ENCODE measurements at regions not wholly inside any gene's neighbourhood (a gene's known extent, or its start where the extent isn't known, plus 50 kb on each side); places are given as distances from the start of the nearest gene placed in this dataset.
"Not testable (repeated sequence)": the region's sequence is repeated elsewhere in the genome, so short reads cannot be mapped to it uniquely, and the experiment has no call there.

GRCh38 chr3:64440498-64440897 lies 215.2 kb upstream of the PRICKLE2 start:
- intact Hi-C loops (cut with DNase I), result no loop called here
- DNase-seq, result peak in 8 of 42 donors; percentile 18 to 74 (median 31)

- DNase-seq, result peak in 39 of 42 donors; percentile 10 to 86 (median 54)
- intact Hi-C loops (cut with DNase I), result no loop called here
These were observed 213.5 kb upstream of the PRICKLE2 start for GRCh38 chr3:64438812-64439211.

GRCh38 chr3:64438066-64438465 lies 212.8 kb upstream of the PRICKLE2 start:
- DNase-seq, result no peak
- intact Hi-C loops (cut with DNase I), result no loop called here

GRCh38 chr3:64437131-64437530 lies 211.9 kb upstream of the PRICKLE2 start:
- intact Hi-C loops (cut with DNase I), result no loop called here
- no peak for DNase-seq

- intact Hi-C loops (cut with DNase I); DNase-seq: not testable (repeated sequence)
These were observed 209.8 kb upstream of the PRICKLE2 start for GRCh38 chr3:64435023-64435422.

- no peak for DNase-seq
- intact Hi-C loops (cut with DNase I), result no loop called here
These were observed 207.6 kb upstream of the PRICKLE2 start for GRCh38 chr3:64432870-64433269.

GRCh38 chr3:64431526-64432091 lies 206.3 kb upstream of the PRICKLE2 start:
- no peak for DNase-seq
- intact Hi-C loops (cut with DNase I), result no loop called here

- intact Hi-C loops (cut with DNase I), result no loop called here
- DNase-seq, result no peak
These were observed 202.4 kb upstream of the PRICKLE2 start for GRCh38 chr3:64427671-64428070.

GRCh38 chr3:64426551-64426950 lies 201.3 kb upstream of the PRICKLE2 start:
- DNase-seq, result no peak
- intact Hi-C loops (cut with DNase I), result no loop called here

- no peak for DNase-seq
- intact Hi-C loops (cut with DNase I), result no loop called here
These were observed 197.7 kb upstream of the PRICKLE2 start for GRCh38 chr3:64422932-64423331.

- DNase-seq, result no peak
- intact Hi-C loops (cut with DNase I), result no loop called here
These were observed 196.9 kb upstream of the PRICKLE2 start for GRCh38 chr3:64422192-64422591.

GRCh38 chr3:64417816-64418215 lies 192.6 kb upstream of the PRICKLE2 start:
- no peak for DNase-seq
- intact Hi-C loops (cut with DNase I), result no loop called here

GRCh38 chr3:64414043-64414442 lies 188.8 kb upstream of the PRICKLE2 start:
- intact Hi-C loops (cut with DNase I), result no loop called here
- no peak for DNase-seq

- no peak for DNase-seq
- intact Hi-C loops (cut with DNase I), result no loop called here
These were observed 185.8 kb upstream of the PRICKLE2 start for GRCh38 chr3:64411101-64411500.

- no peak for DNase-seq
- intact Hi-C loops (cut with DNase I), result no loop called here
These were observed 185.0 kb upstream of the PRICKLE2 start for GRCh38 chr3:64410226-64410625.

GRCh38 chr3:64408770-64409169 lies 183.5 kb upstream of the PRICKLE2 start:
- DNase-seq, result no peak
- intact Hi-C loops (cut with DNase I), result no loop called here

- no peak for DNase-seq
- intact Hi-C loops (cut with DNase I), result no loop called here
These were observed 181.0 kb upstream of the PRICKLE2 start for GRCh38 chr3:64406271-64406670.

- intact Hi-C loops (cut with DNase I), result no loop called here
- no peak for DNase-seq
These were observed 180.1 kb upstream of the PRICKLE2 start for GRCh38 chr3:64405211-64405835.

GRCh38 chr3:64400706-64401105 lies 175.4 kb upstream of the PRICKLE2 start:
- no peak for DNase-seq
- intact Hi-C loops (cut with DNase I), result no loop called here

- intact Hi-C loops (cut with DNase I), result loop anchor here (5.0 to 10.0 kb wide), 2 partner anchors 135 to 367 kb away; no protein-coding TSS in a partner anchor
- peak in 22 of 42 donors; percentile 8 to 74 (median 41) for DNase-seq
These were observed 174.0 kb upstream of the PRICKLE2 start for GRCh38 chr3:64399205-64399800.

GRCh38 chr3:64398476-64398875 lies 173.2 kb upstream of the PRICKLE2 start:
- no peak for DNase-seq
- intact Hi-C loops (cut with DNase I), result loop anchor here (5.0 to 10.0 kb wide), 2 partner anchors 134 to 366 kb away; no protein-coding TSS in a partner anchor
